ENCODE measurements at regions not wholly inside any gene's neighbourhood (a gene's known extent, or its start where the extent isn't known, plus 50 kb on each side); places are given as distances from the start of the nearest gene placed in this dataset.

DNA sequence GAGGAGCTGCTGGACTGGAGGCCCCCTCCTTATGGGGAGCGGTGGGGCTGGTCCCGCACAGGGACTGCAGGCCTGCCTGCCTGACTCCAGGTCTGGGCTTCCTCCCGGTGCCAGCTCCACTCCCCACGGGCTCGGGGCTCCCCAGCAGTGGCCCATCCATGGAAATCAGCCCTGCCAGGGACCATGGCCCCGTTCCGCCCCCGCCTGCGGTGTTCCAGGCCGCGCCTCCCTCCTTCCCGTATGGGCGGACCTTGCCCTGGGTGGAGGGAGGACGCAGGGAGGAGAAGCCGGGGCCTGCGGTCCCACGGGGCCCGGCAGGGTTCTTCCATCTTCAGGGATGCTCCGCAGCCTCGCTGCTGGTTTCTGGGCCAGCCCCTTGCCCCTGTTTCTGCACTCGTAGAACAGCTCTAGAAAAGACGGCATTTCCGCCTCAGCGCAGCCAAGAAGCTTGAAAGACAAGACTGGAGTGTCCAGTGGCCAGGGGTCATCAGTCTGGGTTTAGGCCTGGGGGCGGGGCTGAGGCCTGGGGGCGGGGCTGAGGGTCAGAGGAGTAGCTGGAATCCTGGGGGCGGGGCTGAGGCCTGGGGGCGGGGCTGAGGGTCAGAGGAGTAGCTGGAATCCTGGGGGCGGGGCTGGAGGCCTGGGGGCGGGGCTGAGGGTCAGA lies 1330.6 kb downstream of the BRD1 start:
- peak; percentile 42 for DNase-seq (ENCODE audit: missing footprints)
- no peak for ATAC-seq
- intact Hi-C loops (cut with DNase I): loop anchor here (10.0 kb wide), 1 partner anchor 1652 kb away; no protein-coding TSS in a partner anchor

DNA sequence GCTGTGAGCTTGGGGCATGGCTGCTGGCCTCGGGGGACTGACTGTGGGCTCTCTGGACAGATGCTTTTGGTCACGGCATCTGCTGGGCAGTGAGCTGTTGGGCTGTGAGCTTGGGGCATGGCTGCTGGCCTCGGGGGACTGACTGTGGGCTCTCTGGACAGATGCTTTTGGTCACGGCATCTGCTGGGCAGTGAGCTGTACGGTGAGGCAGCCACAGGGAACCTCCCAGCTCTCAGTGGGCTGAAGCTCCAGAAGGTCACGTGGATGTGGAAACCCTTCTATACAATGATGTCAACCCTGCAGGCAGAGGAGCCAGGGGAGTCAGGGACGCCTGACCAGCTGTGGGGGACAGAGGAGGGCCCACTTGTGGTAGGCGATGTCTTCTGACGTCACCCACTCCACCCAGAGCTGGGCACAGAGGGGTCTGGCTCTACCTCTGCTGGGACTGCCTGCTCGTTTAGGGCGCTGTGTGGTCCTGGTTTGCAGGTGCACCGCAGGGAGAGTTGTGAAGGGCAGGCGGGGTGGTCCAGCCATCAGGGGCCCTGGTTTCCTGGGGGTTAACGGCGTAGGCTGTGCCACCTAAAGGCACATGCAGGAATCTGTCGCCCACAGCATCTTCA lies 1331.3 kb downstream of the BRD1 start:
- intact Hi-C loops (cut with DNase I): loop anchor here (10.0 kb wide), 1 partner anchor 1652 kb away; no protein-coding TSS in a partner anchor
- DNase-seq (ENCODE audit: missing footprints) (peak; percentile 16), ATAC-seq (no peak)

DNA sequence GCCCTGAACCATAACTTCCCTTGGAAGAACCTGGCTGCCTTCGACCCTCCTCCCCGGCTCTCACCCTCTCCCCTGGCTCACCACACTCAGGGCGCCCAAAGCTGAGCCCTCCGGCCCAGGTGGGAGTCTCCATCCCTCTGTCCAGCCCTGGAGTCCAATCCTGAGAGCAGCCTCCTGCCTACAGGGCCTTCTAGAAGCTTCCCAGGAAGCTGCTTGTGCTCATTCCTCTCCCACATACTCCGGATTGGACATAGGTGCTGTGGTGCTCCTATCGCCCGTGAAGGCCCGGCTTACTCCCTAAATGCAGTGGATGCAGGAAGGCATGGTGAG lies 1332.0 kb downstream of the BRD1 start:
- DNase-seq (ENCODE audit: missing footprints) (peak; percentile 48), ATAC-seq (no peak)
- intact Hi-C loops (cut with DNase I): loop anchor here (10.0 kb wide), 1 partner anchor 1651 kb away; no protein-coding TSS in a partner anchor

DNA sequence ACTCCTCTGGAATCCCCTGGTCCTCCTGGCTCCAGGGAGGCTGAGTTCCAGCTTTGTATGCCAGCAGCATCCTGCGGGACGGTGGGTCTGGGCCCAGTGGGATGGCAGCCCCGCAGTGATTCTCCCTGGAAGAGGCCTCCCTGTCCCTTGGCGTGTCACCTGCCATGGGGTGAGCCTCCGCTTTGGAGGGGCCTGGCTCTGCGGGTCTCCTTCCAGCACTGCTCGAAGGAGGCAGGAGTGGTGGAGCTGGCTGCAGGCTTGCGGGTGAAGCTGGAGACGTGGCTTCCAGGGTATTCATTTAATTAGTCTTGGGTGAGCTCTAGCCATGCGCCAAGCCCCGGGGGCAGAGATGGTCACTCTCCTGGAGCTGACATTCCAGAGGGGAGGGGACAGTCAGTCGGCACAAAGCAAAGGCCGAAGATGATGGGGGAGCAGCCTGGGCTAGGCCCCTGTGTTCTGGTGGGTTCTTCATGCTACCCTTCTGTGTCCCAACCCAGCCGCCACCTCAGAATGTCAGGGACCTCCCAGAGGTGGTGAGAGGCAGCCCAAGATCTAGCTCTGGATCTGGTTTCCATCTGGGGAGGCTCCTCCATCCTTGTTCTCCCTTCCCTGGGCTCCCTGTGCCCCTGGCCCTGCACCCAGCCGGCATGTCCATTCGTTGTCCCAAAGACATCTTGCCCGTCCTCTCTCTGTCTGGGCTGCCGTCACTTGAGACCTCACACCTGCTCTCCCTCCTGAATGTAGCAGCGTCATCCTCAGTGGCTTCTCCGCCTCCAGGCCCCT lies 1332.5 kb downstream of the BRD1 start:
- intact Hi-C loops (cut with DNase I): loop anchor here (10.0 kb wide), 1 partner anchor 1650 kb away; no protein-coding TSS in a partner anchor

DNA sequence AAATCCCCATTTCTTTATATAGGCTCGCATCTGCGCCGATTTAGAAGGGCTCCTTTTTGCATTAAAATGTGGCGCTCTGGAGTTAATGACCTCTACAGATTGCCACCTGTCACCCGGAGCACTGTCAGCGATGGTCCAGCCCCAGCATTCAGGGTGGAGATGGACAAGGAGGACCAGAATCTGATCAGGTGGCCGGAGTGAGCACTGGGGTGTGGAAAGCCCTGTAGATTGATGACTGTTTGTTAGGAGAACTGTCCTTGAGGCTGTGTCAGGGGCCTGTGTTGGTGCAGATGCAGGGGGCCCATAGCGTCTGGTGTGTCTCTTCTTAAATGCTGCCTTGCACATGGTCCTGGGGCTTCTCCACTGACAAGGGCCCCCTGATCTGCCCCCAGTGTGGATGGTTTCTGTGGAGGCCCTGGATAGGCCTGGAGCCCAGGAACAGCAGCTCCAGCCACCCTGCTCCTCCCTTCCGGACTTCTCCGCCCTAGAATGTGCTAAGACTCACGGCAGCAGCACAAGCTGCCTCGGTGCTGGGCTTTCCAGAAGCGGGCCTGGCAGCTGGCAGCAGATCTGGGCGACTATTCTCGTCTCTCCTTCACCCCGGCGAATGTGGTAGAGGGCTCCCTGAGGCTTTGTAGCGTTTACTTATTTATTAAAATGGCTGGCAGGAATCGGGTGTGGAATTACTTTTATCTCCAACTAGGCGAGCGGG lies 1333.3 kb downstream of the BRD1 start:
- ATAC-seq (no peak), DNase-seq (ENCODE audit: missing footprints) (peak; percentile 46)
- intact Hi-C loops (cut with DNase I): loop anchor here (10.0 kb wide), 1 partner anchor 1650 kb away; no protein-coding TSS in a partner anchor

More for the DNA sequence above, 1332.5 kb downstream of the BRD1 start:
- ATAC-seq (no peak), DNase-seq (ENCODE audit: missing footprints) (peak; percentile 25)

DNA sequence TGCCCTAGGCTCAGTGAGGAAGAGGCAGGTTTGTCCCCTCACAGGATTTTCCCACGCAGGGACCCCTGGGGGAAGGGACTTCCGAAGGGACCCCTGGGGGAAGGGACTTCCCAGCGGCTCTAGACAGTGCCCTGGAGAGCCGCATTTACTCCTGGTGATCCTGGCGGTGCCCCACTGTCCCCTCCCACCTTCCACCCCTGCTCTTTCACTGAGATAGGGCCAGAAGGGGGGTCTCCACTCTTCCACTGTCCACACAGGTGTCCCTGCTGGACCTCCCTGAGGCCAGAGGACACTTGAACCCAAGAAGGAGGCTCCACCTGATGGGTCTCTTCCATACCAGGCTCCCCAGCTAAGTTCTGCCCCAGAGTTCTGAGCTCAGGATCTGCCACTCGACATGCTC lies 1333.9 kb downstream of the BRD1 start:
- ATAC-seq (no peak), DNase-seq (ENCODE audit: missing footprints) (no peak)
- intact Hi-C loops (cut with DNase I): loop anchor here (10.0 kb wide), 1 partner anchor 1649 kb away; no protein-coding TSS in a partner anchor

DNA sequence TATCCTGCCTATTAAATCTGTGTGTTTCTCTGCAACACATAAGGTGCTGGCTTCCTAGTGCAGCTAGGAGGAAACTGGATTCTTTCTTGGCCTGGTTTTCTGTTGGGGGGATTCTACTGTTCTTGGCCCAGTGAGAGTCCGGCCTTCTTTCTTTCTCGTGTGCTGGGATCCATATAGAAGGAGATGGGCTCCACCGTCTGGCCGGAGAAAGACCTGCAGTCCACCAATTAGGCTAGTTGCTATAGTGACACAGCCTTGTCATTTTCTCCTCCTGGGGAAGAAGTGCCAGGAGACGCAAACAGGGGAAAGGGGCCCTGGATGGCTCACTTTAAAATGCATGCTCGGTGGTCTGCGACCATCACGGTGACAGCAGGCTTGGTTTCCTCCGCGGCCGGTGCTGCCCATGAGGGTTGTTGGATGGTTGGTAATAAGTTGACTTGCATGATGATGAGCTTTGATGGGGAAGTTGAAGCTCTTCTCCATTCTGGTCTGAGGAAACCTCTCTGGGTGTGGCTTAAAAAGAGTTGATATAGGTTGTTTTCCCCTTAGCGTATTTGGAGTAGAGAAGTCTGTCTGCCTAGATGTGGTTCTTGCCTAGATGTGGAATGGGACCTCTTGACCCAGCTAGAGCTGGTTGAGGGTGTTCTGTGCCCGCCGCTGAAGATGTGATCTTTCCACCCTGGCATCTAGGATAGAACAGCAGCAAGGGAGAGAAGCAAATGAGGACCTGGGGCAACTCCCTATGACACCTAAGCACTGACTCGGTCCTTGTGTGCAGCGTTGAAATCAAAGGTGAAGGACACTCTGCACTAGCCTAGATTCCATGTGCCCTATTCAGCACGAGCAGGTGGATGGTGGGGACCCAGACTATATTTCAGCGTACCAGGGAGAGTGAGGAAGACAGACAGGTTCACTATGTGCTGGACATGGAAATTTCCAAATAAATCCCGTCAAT lies 1335.0 kb downstream of the BRD1 start:
- DNase-seq (ENCODE audit: missing footprints) (peak; percentile 6), ATAC-seq (peak; percentile 61)
- intact Hi-C loops (cut with DNase I): loop anchor here (10.0 kb wide), 1 partner anchor 1648 kb away; no protein-coding TSS in a partner anchor

DNA sequence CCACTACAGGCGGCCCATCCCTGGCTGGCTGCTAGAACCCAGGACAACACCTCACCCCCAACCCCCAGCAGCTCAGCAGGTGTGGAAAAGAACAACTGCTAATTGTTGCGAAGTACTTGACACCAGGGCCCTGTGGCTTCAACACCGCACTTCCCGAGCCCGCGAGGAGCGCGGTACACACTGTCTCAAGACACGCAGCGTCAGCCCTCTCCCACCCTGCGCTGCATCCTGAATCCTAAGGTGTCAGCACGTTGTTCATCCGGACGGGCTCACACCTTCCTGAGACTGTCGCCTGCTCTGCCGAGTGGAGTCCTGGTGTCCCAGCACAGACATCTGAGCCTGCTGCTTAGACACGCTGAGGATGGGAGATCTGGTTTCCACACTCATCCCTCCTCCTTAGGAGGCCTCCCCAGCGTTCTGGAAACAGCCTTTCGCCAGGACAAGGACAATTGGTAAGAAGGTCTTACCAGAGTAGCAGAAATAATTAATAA lies 1336.2 kb downstream of the BRD1 start:
- intact Hi-C loops (cut with DNase I): loop anchor here (10.0 kb wide), 1 partner anchor 1647 kb away; no protein-coding TSS in a partner anchor
- DNase-seq (ENCODE audit: missing footprints) (no peak), ATAC-seq (no peak)

DNA sequence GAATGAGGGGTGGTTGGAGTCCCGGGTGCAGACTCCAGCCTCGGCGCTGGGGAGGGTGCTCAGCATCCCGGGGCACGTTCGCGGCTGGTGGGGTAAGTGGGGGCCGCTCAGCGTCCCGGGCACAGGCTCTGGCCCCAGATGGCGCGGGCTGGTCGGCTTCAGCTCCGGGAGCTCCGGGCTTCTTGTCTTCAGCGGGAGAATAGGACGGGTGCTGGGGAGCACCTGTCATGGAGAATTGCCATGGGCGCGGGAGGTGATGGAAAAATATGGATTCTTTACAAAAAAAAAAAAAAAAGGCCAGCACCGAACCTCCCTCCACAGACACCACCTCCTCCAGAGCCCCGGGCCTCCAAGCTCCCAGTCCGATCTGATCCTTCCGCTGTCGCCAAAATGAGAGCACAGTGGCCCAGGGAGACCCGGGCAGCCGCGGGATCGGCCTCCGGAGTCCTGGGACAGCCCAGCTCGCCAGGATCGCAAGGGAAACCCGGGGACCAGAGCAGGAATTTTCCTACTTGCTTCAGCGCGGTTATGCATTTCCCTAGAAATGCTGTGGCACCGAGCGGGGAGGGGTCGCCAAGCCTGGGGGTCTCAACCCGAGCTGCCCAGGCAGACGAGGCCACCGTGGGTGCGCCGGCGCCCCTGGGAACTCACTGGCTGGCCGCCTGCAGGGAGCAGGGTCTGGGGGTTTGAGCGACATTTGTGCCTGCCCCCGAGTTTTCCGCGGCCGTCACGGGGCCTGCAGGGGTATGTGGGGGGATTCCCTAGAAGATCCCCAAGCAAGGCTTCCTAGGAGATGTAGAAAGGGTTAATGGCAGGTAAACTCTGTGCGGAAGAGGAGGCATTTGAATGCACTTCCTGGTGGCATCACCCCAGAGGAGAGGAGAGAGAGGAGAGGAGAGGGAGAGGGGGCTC lies 1336.9 kb downstream of the BRD1 start:
- intact Hi-C loops (cut with DNase I): loop anchor here (10.0 kb wide), 1 partner anchor 1646 kb away; no protein-coding TSS in a partner anchor
- no peak for DNase-seq (ENCODE audit: missing footprints)
- no peak for ATAC-seq

DNA sequence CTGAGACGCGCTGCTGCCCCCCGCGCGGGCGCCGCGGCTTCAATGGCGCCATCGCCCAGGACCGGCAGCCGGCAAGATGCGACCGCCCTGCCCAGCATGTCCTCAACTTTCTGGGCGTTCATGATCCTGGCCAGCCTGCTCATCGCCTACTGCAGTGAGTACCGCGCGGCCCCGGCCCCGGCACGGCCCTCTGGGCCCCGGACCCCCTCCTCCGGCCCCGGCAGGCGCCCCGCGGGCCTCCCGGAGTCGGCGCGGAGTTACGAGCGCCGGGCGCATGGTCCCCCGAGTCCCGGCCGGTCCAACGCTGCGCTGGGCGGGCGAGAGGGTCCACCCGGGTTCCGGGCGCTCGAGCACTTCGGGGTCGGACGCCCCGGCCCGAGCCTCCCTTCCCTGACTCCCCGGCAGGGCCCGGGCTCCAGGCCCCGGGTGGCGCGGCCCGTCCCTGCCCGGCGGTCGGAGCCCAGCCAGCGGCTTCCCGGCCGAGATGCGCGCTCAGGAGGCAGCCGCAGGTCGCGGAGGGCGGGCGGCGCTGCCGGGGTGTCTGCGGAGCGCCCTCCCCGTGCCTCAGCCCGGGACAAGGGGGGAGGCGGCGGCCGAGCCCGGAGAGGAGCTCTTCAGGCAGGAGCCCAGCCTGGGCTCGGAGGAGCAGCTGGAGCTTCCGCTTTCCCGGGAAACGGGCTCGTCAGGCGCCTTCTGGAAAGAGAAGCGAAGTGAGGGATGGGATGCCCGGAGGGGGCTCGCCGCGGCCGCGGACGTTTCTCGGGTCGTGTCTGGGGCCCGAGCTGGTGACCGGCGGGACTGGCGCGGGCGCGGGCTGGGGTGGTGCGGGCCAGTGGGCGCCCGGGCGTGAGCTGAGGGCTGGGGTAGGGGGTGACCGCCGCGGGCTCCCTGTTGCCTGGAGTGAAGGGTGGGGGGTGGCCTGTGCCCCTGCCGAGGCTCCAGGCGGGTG lies 1337.8 kb downstream of the BRD1 start:
- intact Hi-C loops (cut with DNase I): loop anchor here (10.0 kb wide), 1 partner anchor 1645 kb away; no protein-coding TSS in a partner anchor
- no peak for ATAC-seq
- DNase-seq (ENCODE audit: missing footprints): no peak

DNA sequence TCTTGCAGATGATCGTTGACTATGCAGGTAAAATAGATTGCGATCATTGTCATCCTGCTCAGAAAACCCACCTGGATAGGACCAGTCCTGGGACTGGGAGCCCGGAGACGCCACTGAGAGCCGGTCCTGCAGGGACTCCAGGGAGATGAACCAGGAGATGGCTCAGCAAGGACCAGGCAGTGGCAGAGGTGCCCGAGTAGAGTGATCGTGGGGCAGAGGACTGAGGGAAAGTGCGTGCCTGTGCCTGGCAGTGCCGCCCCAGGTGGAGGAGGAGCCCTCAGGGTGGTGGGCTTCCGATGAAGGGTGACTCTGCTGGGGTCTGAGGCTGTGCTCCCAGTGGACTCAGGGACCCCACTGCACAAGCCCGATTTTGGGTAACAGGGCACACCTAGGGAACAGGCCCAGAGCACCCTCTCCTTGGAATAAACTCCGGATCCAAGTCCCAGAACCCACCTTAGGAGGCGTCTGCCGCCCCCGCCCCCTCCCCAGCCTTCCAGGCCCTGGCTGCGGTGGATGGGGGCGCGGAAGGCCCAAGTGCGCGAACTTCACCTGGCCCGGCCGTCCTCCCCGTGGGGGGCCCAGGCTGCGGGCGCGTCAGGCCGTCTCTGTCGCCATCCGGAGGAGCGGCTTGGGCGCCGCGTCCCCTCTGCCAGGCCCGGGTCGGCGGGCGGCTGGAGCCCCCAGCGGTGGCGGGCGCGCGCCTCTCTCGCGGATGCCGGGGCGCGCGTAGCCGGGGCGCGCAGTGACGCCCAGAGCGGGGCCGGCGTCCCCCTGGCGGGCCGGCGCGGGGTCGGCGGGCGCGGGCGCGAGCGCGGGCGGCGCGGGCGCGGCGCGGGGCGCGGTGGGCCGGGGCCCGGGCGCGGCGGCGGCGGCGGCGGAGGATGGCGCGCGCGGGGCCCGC lies 1338.8 kb downstream of the BRD1 start:
- no peak for ATAC-seq
- DNase-seq (ENCODE audit: missing footprints): no peak
- intact Hi-C loops (cut with DNase I): no loop called here

DNA sequence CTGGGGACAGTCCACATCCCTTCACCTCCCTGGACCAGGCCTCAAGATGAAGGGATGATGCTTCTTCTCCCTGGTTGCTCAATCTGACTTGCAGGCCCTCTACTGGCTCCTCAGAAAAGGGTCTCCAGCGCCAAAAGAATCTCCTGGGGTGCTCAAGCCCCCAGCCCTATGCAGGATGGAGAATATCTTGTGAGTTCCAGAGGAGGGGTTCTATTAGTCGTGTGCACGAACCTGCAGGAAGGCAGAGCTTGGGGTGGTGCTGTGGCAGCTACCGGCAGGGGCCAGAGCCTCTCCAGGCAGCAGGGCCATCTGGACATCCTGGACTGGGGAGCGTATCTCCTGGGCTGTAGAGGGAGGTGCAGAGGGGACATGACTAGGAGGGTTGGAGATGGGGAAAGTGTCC lies 1339.5 kb downstream of the BRD1 start:
- intact Hi-C loops (cut with DNase I): no loop called here
- no peak for DNase-seq (ENCODE audit: missing footprints)

DNA sequence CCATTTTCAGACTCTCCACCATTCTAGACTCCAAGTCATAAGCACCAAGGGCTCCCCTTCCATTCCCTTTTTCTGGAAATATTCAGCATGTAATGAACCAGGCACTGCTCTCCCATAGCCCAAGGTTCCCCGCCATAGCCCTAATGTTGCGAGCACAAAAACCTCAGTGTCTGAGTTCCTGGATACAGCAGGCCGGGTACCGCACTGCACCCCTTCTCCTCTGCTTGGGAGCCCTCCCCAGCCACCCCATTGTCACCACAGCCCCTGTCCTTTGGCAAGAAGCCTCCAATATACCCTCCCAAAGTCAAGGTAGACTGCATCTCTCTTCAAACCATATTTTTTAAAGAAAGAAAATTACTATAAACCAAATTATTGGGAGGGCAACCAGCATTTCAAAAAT lies 1341.1 kb downstream of the BRD1 start:
- intact Hi-C loops (cut with DNase I): no loop called here
- ATAC-seq: no peak
- no peak for DNase-seq (ENCODE audit: missing footprints)

More for the DNA sequence above, 1339.5 kb downstream of the BRD1 start:
- ATAC-seq: no peak

DNA sequence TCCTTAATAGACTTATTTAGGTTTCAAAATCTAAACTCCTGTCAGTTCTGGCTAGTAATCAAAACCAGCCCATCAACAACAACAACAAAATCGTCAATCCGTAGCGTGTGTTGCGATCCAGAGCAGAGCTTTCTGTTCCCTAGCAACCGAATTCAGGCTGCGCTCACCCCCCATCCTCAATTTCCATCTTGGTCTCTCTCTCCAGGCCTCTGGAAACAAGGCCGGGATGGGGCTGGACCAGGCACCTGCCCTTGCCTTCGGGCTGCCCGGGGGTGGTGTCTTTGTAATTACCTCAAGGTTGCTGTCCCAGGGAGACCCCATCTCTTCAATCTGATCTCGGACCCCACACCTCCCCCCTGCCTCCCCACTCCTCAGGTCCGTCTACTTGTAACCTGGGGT lies 1341.5 kb downstream of the BRD1 start:
- ATAC-seq (no peak), DNase-seq (ENCODE audit: missing footprints) (peak; percentile 59)
- intact Hi-C loops (cut with DNase I): no loop called here

Measured in Right ventricle myocardium inferior (tissue), 1 donor.